ENCODE measurements at regions not wholly inside any gene's neighbourhood (a gene's known extent, or its start where the extent isn't known, plus 50 kb on each side); places are given as distances from the start of the nearest gene placed in this dataset.

- no peak overlapping the region for H3K4me3 ChIP-seq (ENCODE audit: low read depth, low read length)
- DNase-seq (ENCODE audit: low read depth): no peak
- in situ Hi-C loops (cut with HindIII; ENCODE audit: low sequenced_read_pairs): no loop called here
- no peak for TF ChIP-seq CTCF (IDR thresholded peaks at IDR 0.05; ENCODE audit: low read depth, low read length, missing control alignments)
Observed at GRCh38 chr10:78124167-78124566, 90.5 kb downstream of the RPS24 start.

- no peak for DNase-seq (ENCODE audit: low read depth)
- TF ChIP-seq CTCF (IDR thresholded peaks at IDR 0.05; ENCODE audit: low read depth, low read length, missing control alignments): no peak
- in situ Hi-C loops (cut with HindIII; ENCODE audit: low sequenced_read_pairs): no loop called here
- H3K4me3 ChIP-seq (ENCODE audit: low read depth, low read length): no peak overlapping the region
Observed at GRCh38 chr10:78129211-78129610, 95.5 kb downstream of the RPS24 start.

GRCh38 chr10:78130966-78131710 lies 97.5 kb downstream of the RPS24 start:
- no peak for DNase-seq (ENCODE audit: low read depth)
- TF ChIP-seq CTCF (IDR thresholded peaks at IDR 0.05; ENCODE audit: low read depth, low read length, missing control alignments): no peak
- H3K4me3 ChIP-seq (ENCODE audit: low read depth, low read length): no peak overlapping the region
- in situ Hi-C loops (cut with HindIII; ENCODE audit: low sequenced_read_pairs): no loop called here

- in situ Hi-C loops (cut with HindIII; ENCODE audit: low sequenced_read_pairs): no loop called here
- no peak for TF ChIP-seq CTCF (IDR thresholded peaks at IDR 0.05; ENCODE audit: low read depth, low read length, missing control alignments)
- H3K4me3 ChIP-seq (ENCODE audit: low read depth, low read length): no peak overlapping the region
- no peak for DNase-seq (ENCODE audit: low read depth)
Observed at GRCh38 chr10:78134773-78135306, 101.2 kb downstream of the RPS24 start.

- no peak overlapping the region for H3K4me3 ChIP-seq (ENCODE audit: low read depth, low read length)
- no peak for TF ChIP-seq CTCF (IDR thresholded peaks at IDR 0.05; ENCODE audit: low read depth, low read length, missing control alignments)
- no peak for DNase-seq (ENCODE audit: low read depth)
- in situ Hi-C loops (cut with HindIII; ENCODE audit: low sequenced_read_pairs): no loop called here
Observed at GRCh38 chr10:78137147-78137546, 103.5 kb downstream of the RPS24 start.

- no peak for TF ChIP-seq CTCF (IDR thresholded peaks at IDR 0.05; ENCODE audit: low read depth, low read length, missing control alignments)
- no peak for DNase-seq (ENCODE audit: low read depth)
- H3K4me3 ChIP-seq (ENCODE audit: low read depth, low read length): no peak overlapping the region
- in situ Hi-C loops (cut with HindIII; ENCODE audit: low sequenced_read_pairs): no loop called here
Observed at GRCh38 chr10:78139341-78139740, 105.7 kb downstream of the RPS24 start.
